GM18499 (cell line): ENCODE measurements at regions not wholly inside any gene's neighbourhood (a gene's known extent, or its start where the extent isn't known, plus 50 kb on each side); places are given as distances from the start of the nearest gene placed in this dataset.

Source experiments
- ATAC-seq: cut with Tn5 transposase; IDR thresholded peaks from one replicate; pipeline ENCODE4 v1.9.1; 2021; ENCODE audit warnings: moderate number of reproducible peaks; ENCODE audit not compliant: insufficient read depth, unreplicated experiment

- no peak for ATAC-seq
Measured at GRCh38 chr11:87451395-87451794, 413.7 kb downstream of the TMEM135 start.

GRCh38 chr11:87447606-87448005, 409.9 kb downstream of the TMEM135 start:
- ATAC-seq: no peak

- ATAC-seq: no peak
Measured at GRCh38 chr11:87444993-87445392, 407.3 kb downstream of the TMEM135 start.

- ATAC-seq: no peak
Measured at GRCh38 chr11:87443707-87444106, 406.0 kb downstream of the TMEM135 start.

GRCh38 chr11:87440076-87440770, 402.5 kb downstream of the TMEM135 start:
- no peak for ATAC-seq

GRCh38 chr11:87438416-87438815, 400.7 kb downstream of the TMEM135 start:
- no peak for ATAC-seq

- no peak for ATAC-seq
Measured at GRCh38 chr11:87437844-87438223, 400.1 kb downstream of the TMEM135 start.

- no peak for ATAC-seq
Measured at GRCh38 chr11:87437133-87437843, 399.6 kb downstream of the TMEM135 start.

- ATAC-seq: no peak
Measured at GRCh38 chr11:87432022-87432421, 394.3 kb downstream of the TMEM135 start.

- no peak for ATAC-seq
Measured at GRCh38 chr11:87431392-87431791, 393.7 kb downstream of the TMEM135 start.

- ATAC-seq: no peak
Measured at GRCh38 chr11:87430821-87431220, 393.1 kb downstream of the TMEM135 start.

- ATAC-seq: no peak
Measured at GRCh38 chr11:87429996-87430395, 392.3 kb downstream of the TMEM135 start.

- no peak for ATAC-seq
Measured at GRCh38 chr11:87428266-87428665, 390.5 kb downstream of the TMEM135 start.

- no peak for ATAC-seq
Measured at GRCh38 chr11:87425943-87426342, 388.2 kb downstream of the TMEM135 start.

GRCh38 chr11:87425391-87425790, 387.7 kb downstream of the TMEM135 start:
- no peak for ATAC-seq

- no peak for ATAC-seq
Measured at GRCh38 chr11:87423161-87423560, 385.4 kb downstream of the TMEM135 start.

GRCh38 chr11:87422566-87422965, 384.8 kb downstream of the TMEM135 start:
- ATAC-seq: no peak

GRCh38 chr11:87421422-87421821, 383.7 kb downstream of the TMEM135 start:
- ATAC-seq: no peak

- ATAC-seq: no peak
Measured at GRCh38 chr11:87417951-87418350, 380.2 kb downstream of the TMEM135 start.

- ATAC-seq: no peak
Measured at GRCh38 chr11:87405843-87406242, 368.1 kb downstream of the TMEM135 start.

- no peak for ATAC-seq
Measured at GRCh38 chr11:87405356-87405755, 367.6 kb downstream of the TMEM135 start.

GRCh38 chr11:87401653-87402052, 363.9 kb downstream of the TMEM135 start:
- ATAC-seq: no peak
